ENCODE measurements at regions not wholly inside any gene's neighbourhood (a gene's known extent, or its start where the extent isn't known, plus 50 kb on each side); places are given as distances from the start of the nearest gene placed in this dataset.

GRCh38 chr3:117455782-117456181 is 746.2 kb downstream of the TUSC7 start:
- TF ChIP-seq SP1 (IDR thresholded peaks at IDR 0.05; ENCODE audit: low read depth, low read length): no peak
- no peak for TF ChIP-seq MAX (IDR thresholded peaks at IDR 0.05)
- TF ChIP-seq POLR2A (IDR thresholded peaks at IDR 0.05; ENCODE audit: control extremely low read depth in 1 of 2, low read depth in 2 of 2, low read length in 2 of 2): no peak
- no peak for TF ChIP-seq SRF (IDR thresholded peaks at IDR 0.05; ENCODE audit: low read depth, low read length)
- no peak for TF ChIP-seq CTCF (IDR thresholded peaks at IDR 0.05; ENCODE audit: control extremely low read depth in 1 of 3, insufficient read depth in 1 of 3, low read depth in 1 of 3, low read length in 3 of 3)
- no peak for TF ChIP-seq GABPA (IDR thresholded peaks at IDR 0.05; ENCODE audit: borderline replicate concordance, insufficient read depth, low read length)
- no peak for TF ChIP-seq ASH2L (IDR thresholded peaks at IDR 0.05; ENCODE audit: low read length)
- TF ChIP-seq BACH1 (IDR thresholded peaks at IDR 0.05; ENCODE audit: low read length): no peak
- no peak for TF ChIP-seq SUZ12 (IDR thresholded peaks at IDR 0.05; ENCODE audit: low read length)
- no peak for TF ChIP-seq EZH2 (IDR thresholded peaks at IDR 0.05; ENCODE audit: low read depth, low read length, severe bottlenecking)
- TF ChIP-seq TAF1 (IDR thresholded peaks at IDR 0.05; ENCODE audit: low read depth, low read length): no peak
- no peak for TF ChIP-seq TEAD4 (IDR thresholded peaks at IDR 0.05; ENCODE audit: low read depth, low read length)
- no peak for TF ChIP-seq NANOG (IDR thresholded peaks at IDR 0.05; ENCODE audit: insufficient read depth, low read depth, low read length, poor library complexity, severe bottlenecking)
